Common myeloid progenitor, CD34-positive (primary cell): ENCODE measurements at regions not wholly inside any gene's neighbourhood (a gene's known extent, or its start where the extent isn't known, plus 50 kb on each side); places are given as distances from the start of the nearest gene placed in this dataset.

ENCODE experiments used
- CTCF ChIA-PET: fragments of 350-600 bp; sonication (Branson Sonifier 250); formaldehyde crosslinking; loops from one replicate; lab custom pipeline; 2021; ENCODE audit warnings: antibody characterized with exemption; lab: Charles Lee
- POLR2A ChIA-PET: fragments of 350-600 bp; sonication (Branson Sonifier 250); formaldehyde crosslinking; loops from one replicate; lab custom pipeline; 2021; ENCODE audit warnings: antibody characterized with exemption; lab: Charles Lee
- DNase-seq, 3 donors: peaks; one replicate each; pipeline versions ENCODE4 v3.0.0 to v3.0.0-alpha.2; 2013
- H3K27ac ChIP-seq, 2 experiments: 1 replicate in 1 of 2; 2 replicates in 1 of 2; pipeline ENCODE4 v1.7.0; 2013; ENCODE audit warnings: inconsistent platforms in 2 of 2, low read length in 2 of 2, mild to moderate bottlenecking in 2 of 2, low read depth in 1 of 2, moderate library complexity in 1 of 2; ENCODE audit not compliant: severe bottlenecking in 2 of 2, insufficient read depth in 1 of 2, poor library complexity in 1 of 2
- H3K27me3 ChIP-seq, 5 experiments: replicated peaks in 2 of 5; 1 replicate in 3 of 5; 2 replicates in 2 of 5; pipeline versions ENCODE4 v1.6.1 to v1.7.0; 2013; ENCODE audit warnings: low read length in 4 of 5, mild to moderate bottlenecking in 2 of 5, moderate library complexity in 2 of 5, inconsistent platforms in 1 of 5; ENCODE audit not compliant: insufficient read depth in 5 of 5, control insufficient read depth in 4 of 5
- H3K36me3 ChIP-seq, 4 experiments: 1 replicate in 2 of 4; 2 replicates in 2 of 4; pipeline versions ENCODE4 v1.6.1 to v1.7.0; 2013; ENCODE audit warnings: low read length in 3 of 4, control low read depth in 1 of 4, mild to moderate bottlenecking in 1 of 4; ENCODE audit not compliant: control insufficient read depth in 4 of 4, insufficient read depth in 4 of 4
- H3K4me1 ChIP-seq, 4 experiments: 1 replicate in 3 of 4; 2 replicates in 1 of 4; pipeline versions ENCODE4 v1.6.1 to v1.7.1; 2013; ENCODE audit warnings: low read length in 3 of 4, mild to moderate bottlenecking in 3 of 4, control low read depth in 1 of 4, inconsistent platforms in 1 of 4, moderate library complexity in 1 of 4; ENCODE audit not compliant: control insufficient read depth in 4 of 4, insufficient read depth in 4 of 4; ENCODE audit errors: control extremely low read depth in 1 of 4
- H3K4me3 ChIP-seq, 7 experiments: 1 replicate in 4 of 7; 2 replicates in 3 of 7; pipeline versions ENCODE4 v1.5.1 to v1.7.0; 2013; ENCODE audit warnings: mild to moderate bottlenecking in 7 of 7, low read length in 6 of 7, moderate library complexity in 6 of 7, inconsistent platforms in 2 of 7, low read depth in 2 of 7, control low read depth in 1 of 7; ENCODE audit not compliant: insufficient read depth in 4 of 7, control insufficient read depth in 1 of 7; ENCODE audit errors: extremely low read depth in 1 of 7
- H3K9me3 ChIP-seq, 5 experiments: 1 replicate in 4 of 5; 2 replicates in 1 of 5; pipeline versions ENCODE4 v1.6.1 to v1.7.1; 2013; ENCODE audit warnings: low read length in 4 of 5, mild to moderate bottlenecking in 2 of 5, inconsistent platforms in 1 of 5, low read depth in 1 of 5, moderate library complexity in 1 of 5; ENCODE audit not compliant: control insufficient read depth in 4 of 5, insufficient read depth in 2 of 5; ENCODE audit errors: control extremely low read depth in 1 of 5
- WGBS: methylation state at CpG from one replicate; pipeline ENCODE4 v1.1.5; 2013; ENCODE audit not compliant: insufficient coverage; 5-methylcytosine and 5-hydroxymethylcytosine counted together

- no peaks in the 10 kb centered on the region for H3K9me3 ChIP-seq
- no peak for DNase-seq
- H3K4me3 ChIP-seq = no peak overlapping the region
- no peaks in the 10 kb centered on the region for H3K4me1 ChIP-seq
- CTCF ChIA-PET = no interaction called here
- POLR2A ChIA-PET = interaction anchor here (0.6 kb wide), 1 partner anchor 533 kb away, joined by 5 read pairs; no protein-coding TSS in a partner anchor
- peaks cover 0 to 3% (median 2%) of the 10 kb centered on the region in 5 experiments for H3K27me3 ChIP-seq
- H3K27ac ChIP-seq = no peak overlapping the region
- no peaks in the 10 kb centered on the region for H3K36me3 ChIP-seq
Observed at GRCh38 chr5:72625332-72625731, 118.1 kb upstream of the ZNF366 start.

DNA sequence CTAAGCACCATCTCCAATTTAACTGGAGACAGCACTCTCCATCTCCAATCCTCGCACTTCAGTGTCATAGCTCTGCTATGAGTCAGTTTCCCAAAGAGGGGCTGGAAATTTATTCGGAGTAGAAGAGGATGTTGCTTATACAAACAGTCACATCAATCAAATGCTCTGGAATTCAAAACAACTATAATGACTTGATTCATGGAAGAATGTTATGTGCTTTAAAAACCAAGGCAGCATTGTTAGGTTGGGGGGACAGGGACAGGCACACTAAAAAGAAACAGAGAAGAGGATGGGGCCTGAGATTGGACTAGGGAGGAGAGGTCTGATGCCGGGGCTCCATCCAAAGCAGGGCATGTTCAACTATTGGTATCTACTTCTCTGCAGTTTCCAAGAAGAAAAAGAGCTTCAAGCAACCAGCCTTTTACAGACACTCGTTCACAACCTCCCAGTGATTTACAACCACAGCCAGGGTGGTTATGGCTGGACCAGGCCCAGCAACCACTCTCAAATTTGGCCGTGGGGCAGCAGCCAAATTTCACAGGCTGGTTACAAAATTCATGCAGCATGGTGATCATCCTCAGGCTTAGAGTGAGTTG, 117.5 kb upstream of the ZNF366 start:
- Histone ChIP-seq H3K4me1 (no peaks in the 10 kb centered on the region), H3K27me3 (peaks cover 0 to 3% (median 0%) of the 10 kb centered on the region in 5 experiments), H3K27ac (no peak overlapping the region), H3K36me3 (no peaks in the 10 kb centered on the region), H3K4me3 (no peak overlapping the region), H3K9me3 (no peaks in the 10 kb centered on the region)
- POLR2A ChIA-PET = no interaction called here
- CTCF ChIA-PET = no interaction called here
- no peak for DNase-seq
- 13% methylated on average over 3 of the region's 5 CpGs for WGBS

DNA sequence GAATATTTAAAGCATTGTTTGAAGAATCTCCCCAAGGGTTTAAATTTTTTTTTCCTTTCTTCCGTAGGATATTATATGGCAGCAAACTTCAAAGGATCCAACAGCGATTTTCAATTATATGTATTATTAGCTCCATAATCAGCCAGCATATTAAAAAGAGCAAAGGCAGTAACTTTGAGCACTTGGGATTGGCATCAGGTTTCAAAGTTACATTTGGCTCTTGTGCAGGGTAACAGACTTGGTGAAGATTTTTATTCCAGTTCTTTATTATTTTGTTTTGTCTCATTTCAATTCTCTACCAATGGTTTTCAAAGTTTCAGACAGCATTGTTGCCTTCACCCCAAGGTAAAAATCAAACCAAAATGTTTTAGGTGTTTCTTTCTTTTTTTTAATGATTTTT, 116.7 kb upstream of the ZNF366 start:
- DNase-seq = no peak
- H3K4me3 ChIP-seq = no peak overlapping the region
- ChIA-PET POLR2A (no interaction called here), CTCF (interaction anchor here (2.6 kb wide), 1 partner anchor 13 kb away, joined by 11 read pairs; no protein-coding TSS in a partner anchor)
- H3K27me3 ChIP-seq = peaks cover 0 to 3% (median 0%) of the 10 kb centered on the region in 5 experiments
- no peaks in the 10 kb centered on the region for H3K4me1 ChIP-seq
- no CpG with 5 or more reads among the region's 2 CpGs for WGBS
- no peak overlapping the region for H3K27ac ChIP-seq
- H3K9me3 ChIP-seq = no peaks in the 10 kb centered on the region
- no peaks in the 10 kb centered on the region for H3K36me3 ChIP-seq

GRCh38 chr5:72623323-72623722, 116.1 kb upstream of the ZNF366 start:
- H3K27me3 ChIP-seq = peaks cover 0 to 3% (median 0%) of the 10 kb centered on the region in 5 experiments
- ChIA-PET POLR2A (no interaction called here), CTCF (interaction anchor here (2.6 kb wide), 1 partner anchor 12 kb away, joined by 11 read pairs; no protein-coding TSS in a partner anchor)
- H3K4me3 ChIP-seq = no peak overlapping the region
- no peaks in the 10 kb centered on the region for H3K4me1 ChIP-seq
- no peak overlapping the region for H3K27ac ChIP-seq
- WGBS = 95% methylated on average over 5 of the region's 6 CpGs
- no peak for DNase-seq
- H3K9me3 ChIP-seq = no peaks in the 10 kb centered on the region
- no peaks in the 10 kb centered on the region for H3K36me3 ChIP-seq

- ChIA-PET POLR2A (no interaction called here), CTCF (interaction anchor here (2.6 kb wide), 1 partner anchor 11 kb away, joined by 11 read pairs; no protein-coding TSS in a partner anchor)
- no peak for DNase-seq
- Histone ChIP-seq H3K27ac (no peak overlapping the region), H3K27me3 (peaks cover 0 to 3% (median 0%) of the 10 kb centered on the region in 5 experiments), H3K4me3 (no peak overlapping the region), H3K4me1 (no peaks in the 10 kb centered on the region), H3K9me3 (no peaks in the 10 kb centered on the region), H3K36me3 (no peaks in the 10 kb centered on the region)
- 74% methylated on average over 3 of the region's 5 CpGs for WGBS
Observed at GRCh38 chr5:72622170-72622760, 115.1 kb upstream of the ZNF366 start.

DNA sequence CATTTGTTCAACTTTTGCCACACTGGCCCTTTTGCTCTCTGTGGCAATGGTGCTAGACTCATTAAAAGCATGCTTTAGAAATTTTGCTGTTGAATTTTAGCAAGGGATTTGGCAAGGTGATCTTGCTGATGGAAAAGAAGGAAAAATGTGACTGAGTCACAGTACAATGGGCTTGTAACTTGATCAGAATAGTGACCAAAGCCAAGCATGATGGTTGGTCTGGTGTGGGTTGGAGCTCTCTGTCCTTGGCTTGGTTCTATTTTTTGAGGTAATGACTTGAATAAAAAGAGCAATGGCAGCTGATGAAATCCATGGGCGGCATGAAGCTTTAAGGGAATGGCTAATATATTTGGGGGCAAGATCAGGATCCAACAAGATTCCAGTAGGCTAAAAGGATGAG, 114.4 kb upstream of the ZNF366 start:
- Histone ChIP-seq H3K4me3 (no peak overlapping the region), H3K4me1 (no peaks in the 10 kb centered on the region), H3K36me3 (no peaks in the 10 kb centered on the region), H3K27me3 (peaks cover 0 to 3% (median 0%) of the 10 kb centered on the region in 5 experiments), H3K27ac (no peak overlapping the region), H3K9me3 (no peaks in the 10 kb centered on the region)
- DNase-seq = no peak
- no CpG with 5 or more reads among the region's 1 CpG for whole genome bisulfite sequencing
- ChIA-PET POLR2A (no interaction called here), CTCF (no interaction called here)

DNA sequence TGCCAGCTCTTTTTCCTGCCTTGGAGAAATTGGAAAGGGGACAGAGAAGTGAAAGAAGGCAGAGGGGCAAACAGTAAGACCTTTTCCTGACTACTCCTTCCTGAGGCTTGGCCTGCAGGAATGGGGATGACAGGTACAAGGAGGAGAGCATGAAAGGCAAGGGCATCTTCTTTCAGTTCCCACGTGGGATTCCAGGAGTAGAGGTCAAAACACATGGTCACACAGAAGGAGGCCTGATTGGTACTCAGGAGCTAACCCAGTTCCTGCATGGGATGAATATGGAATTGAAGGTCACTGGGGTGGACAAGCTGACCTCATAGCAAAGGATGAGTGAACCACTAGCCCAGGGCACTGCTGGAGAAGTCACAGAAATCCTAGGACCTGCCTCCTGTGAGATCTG, 112.5 kb upstream of the ZNF366 start:
- ChIA-PET POLR2A (no interaction called here), CTCF (interaction anchor here (1.0 to 1.3 kb wide), 2 partner anchors 10 to 41 kb away, joined by 3 read pairs; no protein-coding TSS in a partner anchor)
- H3K27me3 ChIP-seq = peaks cover 0 to 3% (median 0%) of the 10 kb centered on the region in 5 experiments
- 80% methylated on average over 1 of the region's 1 CpG for WGBS
- DNase-seq = no peak
- H3K4me3 ChIP-seq = no peak overlapping the region
- H3K4me1 ChIP-seq = no peaks in the 10 kb centered on the region
- no peak overlapping the region for H3K27ac ChIP-seq
- no peaks in the 10 kb centered on the region for H3K36me3 ChIP-seq
- no peaks in the 10 kb centered on the region for H3K9me3 ChIP-seq
